H9 (cell line): ENCODE measurements at regions not wholly inside any gene's neighbourhood (a gene's known extent, or its start where the extent isn't known, plus 50 kb on each side); places are given as distances from the start of the nearest gene placed in this dataset.
"Not testable (repeated sequence)": the region's sequence is repeated elsewhere in the genome, so short reads cannot be mapped to it uniquely, and the experiment has no call there.

Experiments used
- DNase-seq: peaks from one replicate; pipeline ENCODE4 v3.0.0-alpha.2; 2017
- H2AFZ ChIP-seq: one replicate; pipeline ENCODE4 v1.6.1; 2013; ENCODE audit warnings: mild to moderate bottlenecking, low read length, control low read depth, moderate library complexity
- H2AK5ac ChIP-seq: 2 replicates; pipeline ENCODE4 v1.6.1; 2013; ENCODE audit warnings: low read length, control low read depth, mixed read lengths; ENCODE audit not compliant: insufficient read length
- H2BK120ac ChIP-seq: one replicate; pipeline ENCODE4 v1.6.1; 2013; ENCODE audit warnings: low read depth, mild to moderate bottlenecking, low read length, control low read depth, inconsistent platforms; ENCODE audit not compliant: poor library complexity, severe bottlenecking
- H2BK12ac ChIP-seq: 2 replicates; pipeline ENCODE4 v1.6.1; 2013; ENCODE audit warnings: low read length, control low read depth, mixed read lengths, low read depth; ENCODE audit not compliant: insufficient read length
- H2BK15ac ChIP-seq: 2 replicates; pipeline ENCODE4 v1.6.1; 2013; ENCODE audit warnings: low read depth, low read length, control low read depth
- H2BK20ac ChIP-seq: one replicate; pipeline ENCODE4 v1.6.1; 2013; ENCODE audit warnings: low read depth, mild to moderate bottlenecking, low read length, control low read depth, inconsistent platforms; ENCODE audit not compliant: poor library complexity, severe bottlenecking
- H2BK5ac ChIP-seq: 2 replicates; pipeline ENCODE4 v1.6.1; 2013; ENCODE audit warnings: low read length, control low read depth, mixed read lengths; ENCODE audit not compliant: insufficient read length
- H3K14ac ChIP-seq: 2 replicates; pipeline ENCODE4 v1.6.1; 2013; ENCODE audit warnings: low read length, control low read depth; ENCODE audit not compliant: insufficient read depth
- H3K18ac ChIP-seq: 2 replicates; pipeline ENCODE4 v1.6.1; 2013; ENCODE audit warnings: low read depth, mild to moderate bottlenecking, mixed read lengths, low read length, control low read depth; ENCODE audit not compliant: insufficient read length
- H3K23ac ChIP-seq: 2 replicates; pipeline ENCODE4 v1.6.1; 2013; ENCODE audit warnings: low read length, control low read depth, mixed read lengths, low read depth; ENCODE audit not compliant: insufficient read length
- H3K23me2 ChIP-seq: 2 replicates; pipeline ENCODE4 v1.6.1; 2013; ENCODE audit warnings: low read depth, mild to moderate bottlenecking, mixed read lengths, low read length, control low read depth; ENCODE audit not compliant: insufficient read length, poor library complexity, severe bottlenecking
- H3K27ac ChIP-seq: 2 replicates; pipeline ENCODE4 v1.5.1; 2013; ENCODE audit warnings: low read length, control low read depth, mixed read lengths, low read depth; ENCODE audit not compliant: insufficient read length
- H3K27me3 ChIP-seq: 2 replicates; pipeline ENCODE4 v1.6.1; 2013; ENCODE audit warnings: low read length, control low read depth, inconsistent platforms; ENCODE audit not compliant: insufficient read depth
- H3K4ac ChIP-seq: 2 replicates; pipeline ENCODE4 v1.6.1; 2013; ENCODE audit warnings: low read depth, mild to moderate bottlenecking, control low read depth, inconsistent platforms, low read length, moderate library complexity
- H3K4me1 ChIP-seq: 2 replicates; pipeline ENCODE4 v1.6.1; 2013; ENCODE audit warnings: low read length, control low read depth, inconsistent platforms; ENCODE audit not compliant: insufficient read depth
- H3K4me2 ChIP-seq: 2 replicates; pipeline ENCODE4 v1.6.1; 2013; ENCODE audit warnings: low read length, control low read depth, mixed read lengths; ENCODE audit not compliant: insufficient read length, insufficient read depth
- H3K56ac ChIP-seq: 2 replicates; pipeline ENCODE4 v1.6.1; 2013; ENCODE audit warnings: low read depth, mild to moderate bottlenecking, mixed read lengths, low read length, control low read depth; ENCODE audit not compliant: insufficient read length
- H3K79me1 ChIP-seq: 2 replicates; pipeline ENCODE4 v1.6.1; 2013; ENCODE audit warnings: low read depth, mild to moderate bottlenecking, moderate library complexity, low read length, control low read depth, inconsistent platforms; ENCODE audit not compliant: insufficient read depth, poor library complexity, severe bottlenecking
- H3K79me2 ChIP-seq: 2 replicates; pipeline ENCODE4 v1.6.1; 2013; ENCODE audit warnings: low read length, control low read depth, inconsistent platforms; ENCODE audit not compliant: insufficient read depth
- H3K9ac ChIP-seq: 2 replicates; pipeline ENCODE4 v1.6.1; 2013; ENCODE audit warnings: low read length, control low read depth, mixed read lengths; ENCODE audit not compliant: insufficient read length; ENCODE audit errors: extremely low read depth
- H3K9me3 ChIP-seq: one replicate; pipeline ENCODE4 v1.6.1; 2013; ENCODE audit warnings: low read depth, low read length, inconsistent platforms; ENCODE audit not compliant: control insufficient read depth
- H3T11ph ChIP-seq: one replicate; pipeline ENCODE4 v1.6.1; 2013; ENCODE audit warnings: mild to moderate bottlenecking, low read length, control low read depth, inconsistent platforms
- H4K20me1 ChIP-seq: one replicate; pipeline ENCODE4 v1.6.1; 2013; ENCODE audit not compliant: control insufficient read depth, insufficient read length, insufficient read depth
- H4K5ac ChIP-seq: 2 replicates; pipeline ENCODE4 v1.6.1; 2013; ENCODE audit warnings: low read depth, mild to moderate bottlenecking, mixed read lengths, low read length, control low read depth; ENCODE audit not compliant: insufficient read length
- H4K8ac ChIP-seq: replicated peaks from 2 replicates; pipeline ENCODE4 v1.6.1; 2013; ENCODE audit warnings: low read length, control low read depth, mixed read lengths, low read depth; ENCODE audit not compliant: insufficient read length
- H4K91ac ChIP-seq: 2 replicates; pipeline ENCODE4 v1.6.1; 2013; ENCODE audit warnings: low read depth, mild to moderate bottlenecking, moderate library complexity, mixed read lengths, low read length, control low read depth; ENCODE audit not compliant: insufficient read length
- H3K27ac Mint-ChIP-seq, 3 experiments: 2 replicates in 2 of 3; 3 replicates in 1 of 3; pipeline ENCODE4 v1.8.0; 2020 to 2021; ENCODE audit warnings: mixed read lengths in 3 of 3, mild to moderate bottlenecking in 1 of 3, moderate library complexity in 1 of 3
- H3K27me3 Mint-ChIP-seq: 2 replicates; pipeline ENCODE4 v1.8.0; 2021; ENCODE audit warnings: low read depth, mild to moderate bottlenecking, moderate library complexity, mixed read lengths
- H3K36me3 Mint-ChIP-seq, 3 experiments: 2 replicates in 2 of 3; 3 replicates in 1 of 3; pipeline ENCODE4 v1.8.0; 2020 to 2021; ENCODE audit warnings: low read depth in 3 of 3, mixed read lengths in 3 of 3; ENCODE audit not compliant: insufficient read depth in 1 of 3
- H3K4me1 Mint-ChIP-seq, 2 experiments: 2 replicates each; pipeline ENCODE4 v1.8.0; 2020; ENCODE audit warnings: mixed read lengths in 2 of 2
- H3K4me3 Mint-ChIP-seq, 2 experiments: 2 replicates in 1 of 2; 3 replicates in 1 of 2; pipeline ENCODE4 v1.8.0; 2020 to 2021; ENCODE audit warnings: mild to moderate bottlenecking in 2 of 2, mixed read lengths in 2 of 2, moderate library complexity in 1 of 2
- H3K9me3 Mint-ChIP-seq, 2 experiments: 2 replicates in 1 of 2; 3 replicates in 1 of 2; pipeline ENCODE4 v1.8.0; 2020; ENCODE audit warnings: mild to moderate bottlenecking in 2 of 2, mixed read lengths in 2 of 2, moderate library complexity in 1 of 2
- WGBS: extraction: QIAGEN DNeasy Blood & Tissue Kit; methylation state at CpG from one replicate; pipeline ENCODE4 v1.1.7; 2013; ENCODE audit warnings: missing lambda C conversion rate, low lambda C conversion rate, mixed read lengths; ENCODE audit not compliant: insufficient read length; ENCODE audit errors: extremely low coverage; 5-methylcytosine and 5-hydroxymethylcytosine counted together
- TF ChIP-seq, protein P1 (sequence below): fragments of 200-600 bp; sonication (generic); conservative IDR thresholded peaks from 3 replicates; pipeline ENCODE4 v1.8.0; 2021; ENCODE audit warnings: antibody characterized with exemption, mild to moderate bottlenecking

DNA sequence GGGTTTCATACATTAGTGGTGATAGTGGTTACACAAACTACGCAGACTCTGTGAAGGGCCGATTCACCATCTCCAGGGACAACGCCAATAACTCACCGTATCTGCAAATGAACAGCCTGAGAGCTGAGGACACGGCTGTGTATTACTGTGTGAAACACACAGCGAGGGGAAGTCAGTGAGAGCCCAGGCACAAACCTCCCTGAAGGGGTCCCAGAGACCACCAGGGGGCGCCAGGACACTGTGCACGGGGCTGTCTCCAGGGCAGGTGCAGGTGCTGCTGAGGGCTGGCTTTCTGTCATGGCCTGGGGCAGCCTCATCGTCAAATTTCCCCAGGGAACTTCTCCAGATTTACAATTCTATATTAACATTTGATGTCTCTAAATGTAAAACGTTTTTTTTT is 184.6 kb upstream of the TP53TG3C start:
- TF ChIP-seq, protein P1, sequence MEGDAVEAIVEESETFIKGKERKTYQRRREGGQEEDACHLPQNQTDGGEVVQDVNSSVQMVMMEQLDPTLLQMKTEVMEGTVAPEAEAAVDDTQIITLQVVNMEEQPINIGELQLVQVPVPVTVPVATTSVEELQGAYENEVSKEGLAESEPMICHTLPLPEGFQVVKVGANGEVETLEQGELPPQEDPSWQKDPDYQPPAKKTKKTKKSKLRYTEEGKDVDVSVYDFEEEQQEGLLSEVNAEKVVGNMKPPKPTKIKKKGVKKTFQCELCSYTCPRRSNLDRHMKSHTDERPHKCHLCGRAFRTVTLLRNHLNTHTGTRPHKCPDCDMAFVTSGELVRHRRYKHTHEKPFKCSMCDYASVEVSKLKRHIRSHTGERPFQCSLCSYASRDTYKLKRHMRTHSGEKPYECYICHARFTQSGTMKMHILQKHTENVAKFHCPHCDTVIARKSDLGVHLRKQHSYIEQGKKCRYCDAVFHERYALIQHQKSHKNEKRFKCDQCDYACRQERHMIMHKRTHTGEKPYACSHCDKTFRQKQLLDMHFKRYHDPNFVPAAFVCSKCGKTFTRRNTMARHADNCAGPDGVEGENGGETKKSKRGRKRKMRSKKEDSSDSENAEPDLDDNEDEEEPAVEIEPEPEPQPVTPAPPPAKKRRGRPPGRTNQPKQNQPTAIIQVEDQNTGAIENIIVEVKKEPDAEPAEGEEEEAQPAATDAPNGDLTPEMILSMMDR = peak; percentile 24; the same call in 1 of the 3 replicates
- not testable (repeated sequence) for H3K27ac ChIP-seq, H3K79me2 ChIP-seq, H3K4me1 Mint-ChIP-seq, H2BK15ac ChIP-seq, H2AK5ac ChIP-seq, H4K5ac ChIP-seq, H4K20me1 ChIP-seq, H4K8ac ChIP-seq, H3K4ac ChIP-seq, H2BK120ac ChIP-seq, H3K23me2 ChIP-seq, H3K9me3 ChIP-seq, H3K4me1 ChIP-seq, H3K9me3 Mint-ChIP-seq, H3T11ph ChIP-seq, H3K18ac ChIP-seq, H2AFZ ChIP-seq, H3K79me1 ChIP-seq, H3K4me2 ChIP-seq, H3K56ac ChIP-seq, DNase-seq, H3K27me3 ChIP-seq, H2BK5ac ChIP-seq, H3K27me3 Mint-ChIP-seq, H3K36me3 Mint-ChIP-seq, H2BK20ac ChIP-seq, H3K23ac ChIP-seq, H2BK12ac ChIP-seq, H3K4me3 Mint-ChIP-seq, H3K9ac ChIP-seq, H3K14ac ChIP-seq, H3K27ac Mint-ChIP-seq, H4K91ac ChIP-seq
- no CpG with 5 or more reads among the region's 10 CpGs for WGBS

DNA sequence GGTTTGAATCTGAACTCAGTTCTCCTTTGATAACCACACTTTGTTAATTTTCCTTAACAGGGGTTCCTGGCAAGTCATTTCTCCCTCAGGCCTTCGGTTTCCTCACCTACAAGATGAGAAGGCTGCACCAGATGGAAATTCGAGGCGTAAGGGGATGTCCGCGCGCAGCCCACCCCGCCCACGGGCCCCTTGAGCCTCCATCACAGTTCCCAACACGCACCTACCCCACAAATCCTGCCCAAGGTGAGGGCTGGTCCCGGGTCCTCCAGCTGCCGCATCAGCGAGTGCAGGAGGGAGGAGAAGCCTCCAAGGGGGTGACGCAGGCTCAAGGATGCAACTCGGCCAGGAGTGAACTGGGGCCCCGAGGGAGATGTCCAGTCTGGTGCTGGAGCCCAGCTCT is 166.9 kb upstream of the TP53TG3C start:
- not testable (repeated sequence) for H3K79me1 ChIP-seq, H3K4ac ChIP-seq, DNase-seq, H2AK5ac ChIP-seq, H3K23me2 ChIP-seq, H3K27me3 Mint-ChIP-seq, H2BK120ac ChIP-seq, H3K36me3 Mint-ChIP-seq, H2BK20ac ChIP-seq, H2BK5ac ChIP-seq, H3K27ac ChIP-seq, H3K27ac Mint-ChIP-seq, H3K9ac ChIP-seq, H3K79me2 ChIP-seq, H3K18ac ChIP-seq, H2BK12ac ChIP-seq, H4K91ac ChIP-seq, H2AFZ ChIP-seq, H3K4me3 Mint-ChIP-seq, H3K27me3 ChIP-seq, H3K4me2 ChIP-seq, H3K4me1 ChIP-seq, H3K4me1 Mint-ChIP-seq, H3T11ph ChIP-seq, H3K9me3 ChIP-seq, H3K23ac ChIP-seq, H4K8ac ChIP-seq, H4K20me1 ChIP-seq, H3K9me3 Mint-ChIP-seq, H3K56ac ChIP-seq, H3K14ac ChIP-seq, H2BK15ac ChIP-seq, H4K5ac ChIP-seq
- no CpG with 5 or more reads among the region's 15 CpGs for WGBS
